GM23338 (cell line): ENCODE measurements at regions not wholly inside any gene's neighbourhood (a gene's known extent, or its start where the extent isn't known, plus 50 kb on each side); places are given as distances from the start of the nearest gene placed in this dataset.

Experiments
- CREB1 ChIP-seq: fragments of 250-450 bp; sonication (Bioruptor Pico); IDR thresholded peaks from 2 replicates; pipeline ENCODE4 v1.5.0; 2020; ENCODE audit warnings: low read depth, mild to moderate bottlenecking, moderate library complexity
- CTCF ChIP-seq, 2 experiments: fragments of 200-600 bp in 1 of 2; sonication (generic) in 1 of 2; conservative IDR thresholded peaks; 2 replicates each; pipeline versions ENCODE4 v1.5.1 to v1.6.1; 2016 to 2017; ENCODE audit warnings: antibody characterized with exemption in 2 of 2, low read depth in 2 of 2, mild to moderate bottlenecking in 2 of 2, moderate library complexity in 1 of 2
- EZH2 ChIP-seq: fragments of 200-600 bp; sonication (generic); IDR thresholded peaks from one replicate; pipeline ENCODE4 v1.8.0; 2017; ENCODE audit warnings: antibody characterized with exemption, mild to moderate bottlenecking, low read depth; ENCODE audit not compliant: unreplicated experiment
- EZH2phosphoT487 ChIP-seq: fragments of 200-600 bp; sonication (generic); IDR thresholded peaks from one replicate; pipeline ENCODE4 v1.8.1; 2018; ENCODE audit warnings: antibody characterized with exemption; ENCODE audit not compliant: unreplicated experiment
- REST ChIP-seq: IDR thresholded peaks from one replicate; pipeline ENCODE4 v1.6.1; 2018; ENCODE audit warnings: antibody characterized with exemption; ENCODE audit not compliant: unreplicated experiment

- no peak for TF ChIP-seq CTCF (conservative IDR thresholded peaks at IDR 0.05; ENCODE audit: low read depth in 2 of 2)
- no peak for TF ChIP-seq EZH2
- no peak for TF ChIP-seq CREB1 (CRISPR knock-in tag)
- no peak for TF ChIP-seq EZH2phosphoT487
- TF ChIP-seq REST = no peak
Measured at GRCh38 chr10:91000470-91000869, 79.6 kb upstream of the ANKRD1 start.
